Hepatocyte (in vitro differentiated cells): ENCODE measurements at regions not wholly inside any gene's neighbourhood (a gene's known extent, or its start where the extent isn't known, plus 50 kb on each side); places are given as distances from the start of the nearest gene placed in this dataset.

Experiments
- EZH2phosphoT487 ChIP-seq: fragments of 200-600 bp; sonication (generic); IDR thresholded peaks from one replicate; pipeline ENCODE4 v1.6.1; 2018; ENCODE audit warnings: antibody characterized with exemption, mild to moderate bottlenecking, low read depth, moderate library complexity; ENCODE audit not compliant: unreplicated experiment, severe bottlenecking
- TF ChIP-seq, protein P1 (sequence below): fragments of 200-600 bp; sonication (generic); IDR thresholded peaks from 2 replicates; pipeline ENCODE4 v1.5.1; 2016; ENCODE audit warnings: antibody characterized with exemption, mild to moderate bottlenecking; ENCODE audit not compliant: poor library complexity

DNA sequence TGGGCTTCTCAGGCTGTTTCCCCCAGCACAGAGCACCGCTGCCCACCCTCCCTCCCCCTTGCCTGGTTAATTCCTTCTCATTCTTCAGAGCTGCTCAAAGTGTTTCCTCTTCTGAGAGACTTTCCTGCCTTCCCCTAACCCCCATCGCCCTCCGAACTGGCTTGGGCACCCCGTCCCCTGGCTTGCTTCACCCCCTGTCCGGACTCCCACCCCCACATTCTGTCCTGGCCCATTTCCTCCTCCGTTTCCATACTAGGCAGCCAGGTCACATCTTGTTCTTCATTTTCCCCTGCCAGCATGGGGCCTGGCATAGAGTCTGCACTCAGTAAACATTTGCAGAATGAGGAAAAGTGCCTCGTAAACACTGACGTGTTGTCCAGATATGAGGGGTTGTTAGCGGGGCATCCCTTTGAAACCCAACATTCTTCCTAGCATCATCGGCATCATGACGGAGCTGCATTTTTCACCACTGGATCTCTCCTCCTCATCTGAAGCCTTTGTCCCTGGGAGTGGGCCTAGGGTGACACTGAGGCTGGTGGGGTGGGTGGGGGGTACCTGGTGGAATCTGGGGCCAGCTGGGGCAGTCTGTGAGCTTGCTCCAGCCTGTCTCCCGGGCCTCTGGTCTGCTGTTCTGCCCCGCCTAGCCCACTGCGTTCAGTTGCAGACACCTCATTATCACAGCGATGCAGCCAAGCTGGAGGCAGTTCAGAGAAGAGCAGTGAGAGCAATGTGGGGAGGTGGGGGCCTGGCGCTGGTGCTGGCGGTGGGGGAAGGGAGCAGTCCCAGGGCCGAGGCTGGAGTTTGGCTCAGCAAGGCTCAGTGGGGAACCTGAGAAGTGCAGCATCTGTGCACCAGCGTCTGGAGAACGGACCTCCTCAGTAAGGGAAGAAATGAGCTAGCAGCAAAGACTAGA lies 149.4 kb upstream of the PJA1 start:
- TF ChIP-seq, protein P1, sequence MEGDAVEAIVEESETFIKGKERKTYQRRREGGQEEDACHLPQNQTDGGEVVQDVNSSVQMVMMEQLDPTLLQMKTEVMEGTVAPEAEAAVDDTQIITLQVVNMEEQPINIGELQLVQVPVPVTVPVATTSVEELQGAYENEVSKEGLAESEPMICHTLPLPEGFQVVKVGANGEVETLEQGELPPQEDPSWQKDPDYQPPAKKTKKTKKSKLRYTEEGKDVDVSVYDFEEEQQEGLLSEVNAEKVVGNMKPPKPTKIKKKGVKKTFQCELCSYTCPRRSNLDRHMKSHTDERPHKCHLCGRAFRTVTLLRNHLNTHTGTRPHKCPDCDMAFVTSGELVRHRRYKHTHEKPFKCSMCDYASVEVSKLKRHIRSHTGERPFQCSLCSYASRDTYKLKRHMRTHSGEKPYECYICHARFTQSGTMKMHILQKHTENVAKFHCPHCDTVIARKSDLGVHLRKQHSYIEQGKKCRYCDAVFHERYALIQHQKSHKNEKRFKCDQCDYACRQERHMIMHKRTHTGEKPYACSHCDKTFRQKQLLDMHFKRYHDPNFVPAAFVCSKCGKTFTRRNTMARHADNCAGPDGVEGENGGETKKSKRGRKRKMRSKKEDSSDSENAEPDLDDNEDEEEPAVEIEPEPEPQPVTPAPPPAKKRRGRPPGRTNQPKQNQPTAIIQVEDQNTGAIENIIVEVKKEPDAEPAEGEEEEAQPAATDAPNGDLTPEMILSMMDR: no peak
- no peak for TF ChIP-seq EZH2phosphoT487
